SU-DHL-6 (cell line): ENCODE measurements at regions not wholly inside any gene's neighbourhood (a gene's known extent, or its start where the extent isn't known, plus 50 kb on each side); places are given as distances from the start of the nearest gene placed in this dataset.

Source experiments
- H2AFZ ChIP-seq: fragments of 200-600 bp; sonication (generic); 2 replicates; pipeline ENCODE4 v1.6.1; 2014; ENCODE audit warnings: low read depth, mild to moderate bottlenecking, moderate library complexity, mixed read lengths, antibody characterized with exemption, low read length; ENCODE audit not compliant: severe bottlenecking
- H3F3A ChIP-seq: fragments of 200-600 bp; shearing (Covaris generic); 2 replicates; pipeline ENCODE4 v1.6.0; 2016; ENCODE audit warnings: antibody characterized with exemption, mild to moderate bottlenecking; ENCODE audit not compliant: insufficient read depth
- H3K27ac ChIP-seq: fragments of 200-600 bp; sonication (generic); 2 replicates; pipeline ENCODE4 v1.5.1; 2016; ENCODE audit warnings: low read depth, mild to moderate bottlenecking, low read length, moderate library complexity, mixed read lengths
- H3K27me3 ChIP-seq: fragments of 200-600 bp; sonication (generic), shearing (Covaris generic); 2 replicates; pipeline ENCODE4 v1.6.0; 2014; ENCODE audit warnings: mild to moderate bottlenecking, low read length
- H3K36me3 ChIP-seq: fragments of 200-600 bp; sonication (generic); 2 replicates; pipeline ENCODE4 v1.6.1; 2014; ENCODE audit warnings: mild to moderate bottlenecking, low read length, mixed read lengths
- H3K4me2 ChIP-seq: fragments of 300-600, 200-600 bp; shearing (Covaris generic), sonication (generic); 2 replicates; pipeline ENCODE4 v1.6.0; 2014; ENCODE audit warnings: low read length, low read depth, mild to moderate bottlenecking; ENCODE audit not compliant: poor library complexity, severe bottlenecking
- H3K4me3 ChIP-seq: fragments of 200-600 bp; sonication (generic); 2 replicates; pipeline ENCODE4 v1.5.1; 2014; ENCODE audit warnings: antibody characterized with exemption, low read length, mild to moderate bottlenecking, mixed read lengths; ENCODE audit not compliant: insufficient read depth, poor library complexity, severe bottlenecking
- H3K79me2 ChIP-seq: fragments of 200-600 bp; sonication (generic); 2 replicates; pipeline ENCODE4 v1.6.1; 2014; ENCODE audit warnings: mild to moderate bottlenecking, low read length, moderate library complexity; ENCODE audit not compliant: insufficient read depth
- H3K9ac ChIP-seq: fragments of 200-600 bp; sonication (generic); 2 replicates; pipeline ENCODE4 v1.7.0; 2014; ENCODE audit warnings: mild to moderate bottlenecking, low read length
- H3K9me2 ChIP-seq: fragments of 200-600 bp; sonication (generic); replicated peaks from 2 replicates; pipeline ENCODE4 v1.6.1; 2014; ENCODE audit warnings: low read length; ENCODE audit not compliant: insufficient read depth
- H3K9me3 ChIP-seq: fragments of 200-600 bp; sonication (generic); 2 replicates; pipeline ENCODE4 v1.6.1; 2014; ENCODE audit warnings: low read length, mixed read lengths; ENCODE audit not compliant: insufficient read depth
- H4K20me1 ChIP-seq: fragments of 200-600 bp; sonication (generic); 2 replicates; pipeline ENCODE4 v1.6.1; 2014; ENCODE audit warnings: low read depth, mild to moderate bottlenecking, antibody characterized with exemption, low read length, moderate library complexity, mixed read lengths
- EZH2phosphoT487 ChIP-seq: fragments of 200-600 bp; sonication (generic), shearing (Covaris generic); conservative IDR thresholded peaks from 2 replicates; pipeline ENCODE4 v1.6.1; 2018; ENCODE audit warnings: mild to moderate bottlenecking, antibody characterized with exemption, low read length, moderate library complexity, mixed read lengths
- TF ChIP-seq, protein P1 (sequence below): fragments of 200-600 bp; sonication (generic); IDR thresholded peaks from one replicate; pipeline ENCODE4 v1.5.1; 2017; ENCODE audit warnings: antibody characterized with exemption, mild to moderate bottlenecking, low read length, moderate library complexity; ENCODE audit not compliant: insufficient read depth, poor library complexity, severe bottlenecking

DNA sequence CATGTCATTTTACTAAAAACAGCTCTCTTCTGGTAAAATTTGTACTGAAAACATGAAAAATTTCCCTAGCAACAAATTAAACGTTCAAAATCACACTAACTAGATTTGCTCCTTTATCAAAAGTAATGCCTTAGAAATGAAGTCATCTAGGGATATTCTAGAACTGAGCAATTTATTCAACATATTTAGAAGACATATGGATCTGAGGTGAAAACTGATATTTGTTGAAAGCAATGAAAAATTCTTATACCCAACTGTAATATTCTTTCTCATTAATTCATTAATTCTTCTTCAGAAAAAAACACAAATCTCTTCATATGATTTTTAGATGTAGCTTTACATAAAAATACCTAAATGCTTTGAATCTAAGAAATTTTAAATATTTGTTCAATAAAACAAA lies 604.9 kb downstream of the NR2F1-AS1 start:
- no peaks in the 10 kb centered on the region for H3K9me3 ChIP-seq
- TF ChIP-seq EZH2phosphoT487 = no peak
- TF ChIP-seq, protein P1, sequence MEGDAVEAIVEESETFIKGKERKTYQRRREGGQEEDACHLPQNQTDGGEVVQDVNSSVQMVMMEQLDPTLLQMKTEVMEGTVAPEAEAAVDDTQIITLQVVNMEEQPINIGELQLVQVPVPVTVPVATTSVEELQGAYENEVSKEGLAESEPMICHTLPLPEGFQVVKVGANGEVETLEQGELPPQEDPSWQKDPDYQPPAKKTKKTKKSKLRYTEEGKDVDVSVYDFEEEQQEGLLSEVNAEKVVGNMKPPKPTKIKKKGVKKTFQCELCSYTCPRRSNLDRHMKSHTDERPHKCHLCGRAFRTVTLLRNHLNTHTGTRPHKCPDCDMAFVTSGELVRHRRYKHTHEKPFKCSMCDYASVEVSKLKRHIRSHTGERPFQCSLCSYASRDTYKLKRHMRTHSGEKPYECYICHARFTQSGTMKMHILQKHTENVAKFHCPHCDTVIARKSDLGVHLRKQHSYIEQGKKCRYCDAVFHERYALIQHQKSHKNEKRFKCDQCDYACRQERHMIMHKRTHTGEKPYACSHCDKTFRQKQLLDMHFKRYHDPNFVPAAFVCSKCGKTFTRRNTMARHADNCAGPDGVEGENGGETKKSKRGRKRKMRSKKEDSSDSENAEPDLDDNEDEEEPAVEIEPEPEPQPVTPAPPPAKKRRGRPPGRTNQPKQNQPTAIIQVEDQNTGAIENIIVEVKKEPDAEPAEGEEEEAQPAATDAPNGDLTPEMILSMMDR = no peak
- H3K4me2 ChIP-seq = no peak overlapping the region
- H2AFZ ChIP-seq = no peak overlapping the region
- no peak overlapping the region for H3K9ac ChIP-seq
- H3K27ac ChIP-seq = no peak overlapping the region
- no peak overlapping the region for H3K4me3 ChIP-seq
- no peaks in the 10 kb centered on the region for H3K27me3 ChIP-seq
- no peaks in the 10 kb centered on the region for H3K36me3 ChIP-seq
- H3K79me2 ChIP-seq = no peaks in the 10 kb centered on the region
- H4K20me1 ChIP-seq = no peaks in the 10 kb centered on the region
- no peaks in the 10 kb centered on the region for H3F3A ChIP-seq
- no peaks in the 10 kb centered on the region for H3K9me2 ChIP-seq

DNA sequence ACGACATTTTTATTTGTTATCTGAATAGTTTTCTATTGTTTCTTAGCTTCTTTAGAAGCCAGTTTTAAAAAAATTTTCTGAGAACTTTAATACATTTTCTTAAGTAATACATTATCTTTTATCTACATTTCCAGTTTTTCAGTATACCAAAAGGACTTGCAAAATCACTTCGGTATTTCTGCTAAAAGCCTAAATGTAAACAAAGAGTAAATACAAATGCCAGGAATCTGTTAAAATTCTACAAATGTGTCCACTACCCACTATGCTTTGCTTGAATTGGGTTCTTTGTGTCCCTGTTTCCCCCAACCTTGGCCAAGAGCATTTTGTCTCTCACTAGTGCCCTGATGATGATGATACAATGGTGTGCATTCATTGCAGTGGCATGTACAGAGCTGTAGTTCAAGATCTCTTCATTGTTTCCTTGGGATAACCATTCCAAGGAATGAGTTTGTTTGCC lies 611.2 kb downstream of the NR2F1-AS1 start:
- Histone ChIP-seq H3K9me3 (no peaks in the 10 kb centered on the region), H3K9ac (no peak overlapping the region), H3K27ac (no peak overlapping the region), H3K9me2 (no peaks in the 10 kb centered on the region), H3F3A (no peaks in the 10 kb centered on the region), H3K4me2 (no peak overlapping the region), H3K79me2 (no peaks in the 10 kb centered on the region), H3K36me3 (no peaks in the 10 kb centered on the region), H3K27me3 (no peaks in the 10 kb centered on the region), H3K4me3 (no peak overlapping the region), H2AFZ (no peak overlapping the region), H4K20me1 (no peaks in the 10 kb centered on the region)
- TF ChIP-seq, protein P1 = no peak
- no peak for TF ChIP-seq EZH2phosphoT487

DNA sequence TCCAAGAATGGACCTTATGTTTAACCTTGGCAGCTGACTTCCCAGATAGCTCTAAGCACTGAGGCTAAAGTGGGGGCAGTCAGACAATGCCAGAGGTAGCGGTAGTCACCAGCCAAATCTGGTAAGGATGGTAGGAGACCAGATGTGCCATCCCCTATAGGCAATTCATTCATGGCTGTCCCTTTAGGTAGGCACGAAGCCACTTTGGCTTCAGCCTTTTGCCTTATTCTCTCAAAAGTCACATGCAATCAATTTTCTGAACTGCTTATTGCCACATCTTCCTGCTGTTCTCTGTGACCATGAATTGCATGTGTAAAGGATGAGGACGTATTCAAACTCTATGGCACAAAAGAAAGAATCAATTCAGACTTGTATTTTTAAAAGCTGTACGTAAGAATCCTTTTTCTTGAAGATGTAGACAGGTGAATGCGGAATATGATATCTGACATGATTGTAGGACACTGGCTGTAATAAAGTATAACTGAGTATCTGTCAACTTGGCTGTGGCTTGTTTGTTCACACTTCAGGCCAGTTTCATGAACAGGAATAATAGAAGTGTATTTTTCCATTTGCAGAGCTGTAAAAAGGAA lies 611.7 kb downstream of the NR2F1-AS1 start:
- Histone ChIP-seq H3K9ac (no peak overlapping the region), H4K20me1 (no peaks in the 10 kb centered on the region), H3K9me2 (no peaks in the 10 kb centered on the region), H3K4me3 (no peak overlapping the region), H3K36me3 (no peaks in the 10 kb centered on the region), H3K4me2 (no peak overlapping the region), H3K9me3 (no peaks in the 10 kb centered on the region), H3F3A (no peaks in the 10 kb centered on the region), H2AFZ (no peak overlapping the region), H3K27ac (no peak overlapping the region), H3K79me2 (no peaks in the 10 kb centered on the region), H3K27me3 (no peaks in the 10 kb centered on the region)
- TF ChIP-seq, protein P1 = no peak
- TF ChIP-seq EZH2phosphoT487 = no peak
